ENCODE measurements at regions not wholly inside any gene's neighbourhood (a gene's known extent, or its start where the extent isn't known, plus 50 kb on each side); places are given as distances from the start of the nearest gene placed in this dataset.

DNA sequence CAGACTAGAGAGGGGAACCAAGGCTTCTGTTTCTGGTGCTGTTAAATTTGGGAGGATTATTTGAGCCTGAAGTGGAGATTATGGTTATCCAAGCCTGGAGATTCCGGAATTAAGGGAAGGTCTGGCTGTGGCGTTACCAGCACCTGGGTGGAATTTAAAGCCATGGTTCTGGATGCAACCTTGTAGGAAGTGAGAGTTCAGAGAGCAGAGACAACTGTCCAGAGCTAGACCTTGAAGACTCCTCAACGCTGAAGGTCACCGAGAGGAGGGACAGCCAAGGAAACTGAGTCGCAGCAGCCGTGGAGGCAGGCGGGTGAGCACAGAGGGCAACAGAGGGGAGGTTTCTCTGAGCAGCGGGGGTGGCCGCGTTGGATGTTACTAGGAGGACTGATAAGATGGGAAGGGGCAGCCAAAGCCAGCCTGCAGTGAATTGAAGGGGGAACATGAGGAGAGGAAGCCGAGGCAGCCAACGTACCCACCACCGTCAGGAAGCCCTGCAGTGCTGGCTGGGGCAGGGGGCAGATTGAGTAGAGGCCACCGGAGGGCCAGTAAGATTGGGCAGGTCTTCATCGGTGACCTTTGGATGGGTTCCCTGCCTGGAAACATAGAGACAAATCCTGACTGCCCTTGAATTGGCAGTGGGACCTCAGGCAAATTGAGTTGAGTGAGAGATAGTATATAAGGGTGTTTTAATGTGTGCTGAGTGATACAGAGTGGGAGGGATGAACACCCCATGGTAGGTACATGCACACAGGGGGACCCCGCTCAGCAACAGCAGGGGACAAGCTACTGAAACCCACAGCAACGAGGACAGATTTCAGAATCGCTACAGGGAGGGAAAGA, 90.3 kb downstream of the SNX5 start (continued):
- TF ChIP-seq HNF4G (IDR thresholded peaks at IDR 0.05; ENCODE audit: borderline replicate concordance, low read depth, low read length) (peak; percentile 30), HNF4G (CRISPR knock-in tag; IDR thresholded peaks at IDR 0.05; ENCODE audit: borderline replicate concordance, low read depth) (no peak), TARDBP (CRISPR knock-in tag; IDR thresholded peaks at IDR 0.05) (no peak), ZNF83 (CRISPR knock-in tag; IDR thresholded peaks at IDR 0.05; ENCODE audit: borderline replicate concordance) (no peak; the same call in 1 of the 2 replicates), NFIB (CRISPR knock-in tag; IDR thresholded peaks at IDR 0.05; ENCODE audit: borderline replicate concordance) (no peak), ZNF34 (CRISPR knock-in tag; IDR thresholded peaks at IDR 0.05; ENCODE audit: borderline replicate concordance) (0 out of 2 replicates have a peak, but pooled peaks have one; percentile 59), SRSF9 (IDR thresholded peaks at IDR 0.05; ENCODE audit: borderline replicate concordance, insufficient read depth, low read depth, low read length, poor library complexity, severe bottlenecking) (no peak), ZNF256 (CRISPR knock-in tag; conservative IDR thresholded peaks at IDR 0.05) (no peak), AHR (CRISPR knock-in tag; IDR thresholded peaks at IDR 0.05) (0 out of 2 replicates have a peak, but pooled peaks have one; percentile 41), ZNF451 (CRISPR knock-in tag; IDR thresholded peaks at IDR 0.05) (no peak), ZNF317 (CRISPR knock-in tag; IDR thresholded peaks at IDR 0.05) (peak; percentile 41; the same call in 1 of the 2 replicates), ZNF549 (CRISPR knock-in tag; IDR thresholded peaks at IDR 0.05) (no peak), ZNF570 (CRISPR knock-in tag; IDR thresholded peaks at IDR 0.05; ENCODE audit: borderline replicate concordance) (no peak), ZNF431 (CRISPR knock-in tag; IDR thresholded peaks at IDR 0.05; ENCODE audit: borderline replicate concordance, low read depth) (no peak), MAF1 (CRISPR knock-in tag; IDR thresholded peaks at IDR 0.05; ENCODE audit: borderline replicate concordance) (no peak), ZC3H4 (CRISPR knock-in tag; IDR thresholded peaks at IDR 0.05; ENCODE audit: borderline replicate concordance) (no peak; the same call in 1 of the 2 replicates), ZNF20 (CRISPR knock-in tag; IDR thresholded peaks at IDR 0.05) (no peak), RCOR2 (CRISPR knock-in tag; IDR thresholded peaks at IDR 0.05) (no peak), HCFC1 (IDR thresholded peaks at IDR 0.05; ENCODE audit: low read depth, low read length) (no peak)
- TF ChIP-seq, protein P1, sequence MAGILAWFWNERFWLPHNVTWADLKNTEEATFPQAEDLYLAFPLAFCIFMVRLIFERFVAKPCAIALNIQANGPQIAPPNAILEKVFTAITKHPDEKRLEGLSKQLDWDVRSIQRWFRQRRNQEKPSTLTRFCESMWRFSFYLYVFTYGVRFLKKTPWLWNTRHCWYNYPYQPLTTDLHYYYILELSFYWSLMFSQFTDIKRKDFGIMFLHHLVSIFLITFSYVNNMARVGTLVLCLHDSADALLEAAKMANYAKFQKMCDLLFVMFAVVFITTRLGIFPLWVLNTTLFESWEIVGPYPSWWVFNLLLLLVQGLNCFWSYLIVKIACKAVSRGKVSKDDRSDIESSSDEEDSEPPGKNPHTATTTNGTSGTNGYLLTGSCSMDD (CRISPR knock-in tag; IDR thresholded peaks at IDR 0.05) = no peak
- TF ChIP-seq, protein P2, sequence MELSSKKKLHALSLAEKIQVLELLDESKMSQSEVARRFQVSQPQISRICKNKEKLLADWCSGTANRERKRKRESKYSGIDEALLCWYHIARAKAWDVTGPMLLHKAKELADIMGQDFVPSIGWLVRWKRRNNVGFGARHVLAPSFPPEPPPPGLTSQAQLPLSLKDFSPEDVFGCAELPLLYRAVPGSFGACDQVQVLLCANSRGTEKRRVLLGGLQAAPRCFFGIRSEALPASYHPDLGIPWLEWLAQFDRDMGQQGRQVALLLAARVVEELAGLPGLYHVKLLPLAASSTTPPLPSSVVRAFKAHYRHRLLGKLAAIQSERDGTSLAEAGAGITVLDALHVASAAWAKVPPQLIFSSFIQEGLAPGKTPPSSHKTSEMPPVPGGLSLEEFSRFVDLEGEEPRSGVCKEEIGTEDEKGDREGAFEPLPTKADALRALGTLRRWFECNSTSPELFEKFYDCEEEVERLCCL (CRISPR knock-in tag; IDR thresholded peaks at IDR 0.05; ENCODE audit: borderline replicate concordance) = no peak
- TF ChIP-seq, protein P3, sequence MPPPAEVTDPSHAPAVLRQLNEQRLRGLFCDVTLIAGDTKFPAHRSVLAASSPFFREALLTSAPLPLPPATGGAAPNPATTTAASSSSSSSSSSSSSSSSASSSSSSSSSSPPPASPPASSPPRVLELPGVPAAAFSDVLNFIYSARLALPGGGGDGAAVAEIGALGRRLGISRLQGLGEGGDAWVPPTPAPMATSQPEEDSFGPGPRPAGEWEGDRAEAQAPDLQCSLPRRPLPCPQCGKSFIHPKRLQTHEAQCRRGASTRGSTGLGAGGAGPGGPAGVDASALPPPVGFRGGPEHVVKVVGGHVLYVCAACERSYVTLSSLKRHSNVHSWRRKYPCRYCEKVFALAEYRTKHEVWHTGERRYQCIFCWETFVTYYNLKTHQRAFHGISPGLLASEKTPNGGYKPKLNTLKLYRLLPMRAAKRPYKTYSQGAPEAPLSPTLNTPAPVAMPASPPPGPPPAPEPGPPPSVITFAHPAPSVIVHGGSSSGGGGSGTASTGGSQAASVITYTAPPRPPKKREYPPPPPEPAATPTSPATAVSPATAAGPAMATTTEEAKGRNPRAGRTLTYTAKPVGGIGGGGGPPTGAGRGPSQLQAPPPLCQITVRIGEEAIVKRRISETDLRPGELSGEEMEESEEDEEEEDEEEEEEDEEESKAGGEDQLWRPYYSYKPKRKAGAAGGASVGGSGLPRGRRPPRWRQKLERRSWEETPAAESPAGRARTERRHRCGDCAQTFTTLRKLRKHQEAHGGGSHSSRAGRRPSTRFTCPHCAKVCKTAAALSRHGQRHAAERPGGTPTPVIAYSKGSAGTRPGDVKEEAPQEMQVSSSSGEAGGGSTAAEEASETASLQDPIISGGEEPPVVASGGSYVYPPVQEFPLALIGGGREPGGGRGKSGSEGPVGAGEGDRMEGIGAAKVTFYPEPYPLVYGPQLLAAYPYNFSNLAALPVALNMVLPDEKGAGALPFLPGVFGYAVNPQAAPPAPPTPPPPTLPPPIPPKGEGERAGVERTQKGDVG (CRISPR knock-in tag; IDR thresholded peaks at IDR 0.05; ENCODE audit: borderline replicate concordance) = peak; percentile 78; the same call in 1 of the 2 replicates

All from HepG2 (cell line).